ENCODE measurements at regions not wholly inside any gene's neighbourhood (a gene's known extent, or its start where the extent isn't known, plus 50 kb on each side); places are given as distances from the start of the nearest gene placed in this dataset.

- no peak for DNase-seq
Observed at GRCh38 chr1:96999191-96999590, 277.6 kb downstream of the PTBP2 start.

- no peak for DNase-seq
Observed at GRCh38 chr1:97004054-97004453, 282.5 kb downstream of the PTBP2 start.

GRCh38 chr1:97004743-97005142 lies 283.2 kb downstream of the PTBP2 start:
- DNase-seq = no peak

GRCh38 chr1:97006044-97006661 lies 284.6 kb downstream of the PTBP2 start:
- DNase-seq = no peak

- DNase-seq = no peak
Observed at GRCh38 chr1:97007840-97008604, 286.4 kb downstream of the PTBP2 start.

GRCh38 chr1:97010566-97011264 lies 289.1 kb downstream of the PTBP2 start:
- DNase-seq = no peak

GRCh38 chr1:97013136-97013535 lies 291.6 kb downstream of the PTBP2 start:
- no peak for DNase-seq

GRCh38 chr1:97013941-97014340 lies 292.4 kb downstream of the PTBP2 start:
- DNase-seq = no peak

- DNase-seq = no peak
Observed at GRCh38 chr1:97014426-97014825, 292.8 kb downstream of the PTBP2 start.

GRCh38 chr1:97017895-97018294 lies 296.3 kb downstream of the PTBP2 start:
- no peak for DNase-seq
